Large intestine (tissue), 3 donors: ENCODE measurements at regions not wholly inside any gene's neighbourhood (a gene's known extent, or its start where the extent isn't known, plus 50 kb on each side); places are given as distances from the start of the nearest gene placed in this dataset.
"Not testable (repeated sequence)": the region's sequence is repeated elsewhere in the genome, so short reads cannot be mapped to it uniquely, and the experiment has no call there.

Experiments used
- DNase-seq, 2 donors: peaks; one replicate each; pipeline versions ENCODE4 v3.0.0 to v3.0.0-alpha.2; 2013
- H3K27ac ChIP-seq: one replicate; pipeline ENCODE4 v1.5.1; 2013; ENCODE audit warnings: low read length
- H3K27me3 ChIP-seq: 2 replicates; pipeline ENCODE4 v1.6.1; 2013; ENCODE audit warnings: low read length; ENCODE audit not compliant: control insufficient read depth, insufficient read depth
- H3K36me3 ChIP-seq: 2 replicates; pipeline ENCODE4 v1.6.1; 2013; ENCODE audit warnings: low read length; ENCODE audit not compliant: control insufficient read depth, insufficient read depth
- H3K4me1 ChIP-seq: one replicate; pipeline ENCODE4 v1.6.1; 2013; ENCODE audit warnings: low read length; ENCODE audit not compliant: control insufficient read depth, insufficient read depth
- H3K4me3 ChIP-seq: one replicate; pipeline ENCODE4 v1.5.1; 2013; ENCODE audit warnings: low read length
- H3K9me3 ChIP-seq: one replicate; pipeline ENCODE4 v1.6.1; 2013; ENCODE audit warnings: mild to moderate bottlenecking, low read depth, low read length, moderate library complexity; ENCODE audit not compliant: control insufficient read depth
- WGBS: methylation state at CpG from one replicate; pipeline ENCODE4 v1.1.5; 2013; ENCODE audit warnings: low lambda C conversion rate; ENCODE audit not compliant: insufficient coverage; 5-methylcytosine and 5-hydroxymethylcytosine counted together

DNA sequence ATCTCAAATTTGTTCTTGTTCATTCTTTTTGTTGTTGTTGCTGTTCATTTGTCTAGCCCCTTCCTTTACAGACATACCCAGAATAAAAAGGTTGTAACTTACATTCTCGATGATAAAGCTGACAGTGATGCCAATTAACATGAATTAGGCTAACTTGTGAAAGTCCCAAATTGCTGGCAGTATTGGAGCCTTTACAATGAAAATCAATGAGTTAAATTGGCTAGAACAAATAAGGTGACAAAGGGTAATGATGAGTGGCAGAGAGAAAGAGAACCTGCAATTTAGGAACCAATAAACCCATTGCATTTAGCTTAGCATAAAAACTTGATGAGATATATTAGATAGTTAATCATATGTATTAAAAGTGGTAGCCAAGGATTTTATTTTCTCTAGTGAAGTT, 521.0 kb downstream of the ADCYAP1 start:
- Histone ChIP-seq H3K36me3 (no peaks in the 10 kb centered on the region), H3K27me3 (no peaks in the 10 kb centered on the region), H3K4me3 (no peak overlapping the region), H3K4me1 (no peaks in the 10 kb centered on the region), H3K9me3 (no peaks in the 10 kb centered on the region), H3K27ac (no peak overlapping the region)
- no peak for DNase-seq
- 60% methylated on average over 1 of the region's 1 CpG for WGBS

DNA sequence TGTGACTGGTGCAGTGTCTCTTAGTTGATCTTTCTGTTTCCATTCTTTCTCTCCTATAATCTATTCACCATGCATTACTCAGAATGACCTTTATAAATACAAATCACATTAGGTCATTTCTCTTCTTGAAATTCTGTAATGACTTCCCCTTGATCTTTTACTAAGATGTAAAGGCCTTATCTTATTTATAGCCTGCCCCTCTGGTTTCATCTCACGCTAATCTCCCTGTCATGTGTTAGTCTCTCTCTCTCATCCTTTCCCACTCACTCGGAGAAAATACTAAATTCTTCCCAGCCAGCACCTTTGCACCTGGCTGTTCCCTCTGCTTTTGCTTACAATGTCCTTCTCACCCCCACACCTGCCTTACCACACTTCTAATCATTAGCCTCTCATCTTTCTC, 530.8 kb downstream of the ADCYAP1 start:
- no peaks in the 10 kb centered on the region for H3K27me3 ChIP-seq
- no CpG with 5 or more reads among the region's 2 CpGs for WGBS
- H3K36me3 ChIP-seq: no peaks in the 10 kb centered on the region
- no peaks in the 10 kb centered on the region for H3K9me3 ChIP-seq
- H3K4me3 ChIP-seq: no peak overlapping the region
- no peak for DNase-seq
- no peaks in the 10 kb centered on the region for H3K4me1 ChIP-seq
- H3K27ac ChIP-seq: no peak overlapping the region

DNA sequence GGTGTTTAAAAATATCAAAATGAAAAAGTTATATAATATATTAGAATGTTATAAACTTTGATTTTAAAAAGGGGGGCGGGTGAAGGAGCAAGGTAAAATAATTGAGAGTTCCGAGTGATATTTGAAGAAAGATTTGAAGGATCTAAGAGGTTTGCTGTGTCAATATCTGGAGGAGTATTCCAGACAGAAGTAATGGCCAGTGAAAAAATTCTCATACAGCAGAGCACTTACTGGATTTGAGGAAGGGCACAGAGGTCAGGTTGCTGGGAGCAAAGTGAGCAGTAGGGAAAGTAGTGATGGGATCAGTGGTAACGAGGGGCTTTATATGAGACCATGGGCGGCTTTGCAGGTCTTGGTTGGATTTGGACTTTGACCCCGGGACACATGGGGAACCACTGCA, 531.5 kb downstream of the ADCYAP1 start:
- H3K27me3 ChIP-seq: no peaks in the 10 kb centered on the region
- H3K27ac ChIP-seq: no peak overlapping the region
- no peaks in the 10 kb centered on the region for H3K9me3 ChIP-seq
- H3K36me3 ChIP-seq: no peaks in the 10 kb centered on the region
- H3K4me1 ChIP-seq: no peaks in the 10 kb centered on the region
- DNase-seq: no peak
- H3K4me3 ChIP-seq: no peak overlapping the region
- 58% methylated on average over 3 of the region's 5 CpGs for WGBS

DNA sequence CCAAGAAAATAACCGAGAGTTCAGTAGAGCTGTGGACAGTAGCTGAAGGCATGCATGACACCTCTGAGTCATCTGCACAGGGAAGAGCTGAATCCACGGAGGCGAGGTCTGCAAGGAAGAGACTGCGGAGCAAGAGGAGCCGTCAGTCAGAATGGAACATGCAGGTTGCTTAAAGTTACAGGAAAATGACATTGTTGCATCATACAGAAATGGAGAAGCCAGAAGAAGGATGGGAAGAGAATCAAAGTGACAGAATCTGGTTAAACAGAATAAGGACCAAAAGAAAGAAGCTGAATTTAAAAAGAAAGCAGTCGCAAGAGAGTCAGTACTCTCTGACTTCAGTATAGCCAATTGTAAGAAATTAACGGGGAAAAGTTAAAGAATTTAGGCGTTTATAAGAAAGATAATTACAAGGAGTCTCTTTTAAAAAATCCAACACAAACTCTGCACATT, 533.8 kb downstream of the ADCYAP1 start:
- DNase-seq: no peak
- WGBS: 92% methylated on average over 7 of the region's 8 CpGs
- H3K4me3 ChIP-seq: no peak overlapping the region

DNA sequence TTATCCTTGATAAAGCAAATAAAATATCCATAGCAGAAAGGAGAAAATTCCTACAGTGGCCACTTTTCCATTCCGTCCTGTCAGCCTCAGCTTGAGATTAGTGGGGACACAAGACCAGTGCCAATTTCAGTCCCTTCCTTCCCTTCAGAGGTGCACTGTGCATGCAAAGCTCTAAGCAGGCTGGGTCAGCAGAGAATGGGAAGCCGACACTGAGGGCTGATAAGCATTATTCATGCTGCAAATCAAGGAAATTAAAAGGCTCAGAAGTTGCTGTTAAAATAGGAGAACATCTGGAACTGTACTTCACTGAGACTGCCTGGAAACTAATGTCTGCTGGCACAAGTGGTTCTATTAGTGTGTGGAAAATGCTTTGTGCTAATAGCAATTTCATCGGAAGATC, 534.3 kb downstream of the ADCYAP1 start:
- Histone ChIP-seq H3K4me3 (no peak overlapping the region), H3K4me1 (no peaks in the 10 kb centered on the region), H3K36me3 (no peaks in the 10 kb centered on the region), H3K9me3 (no peaks in the 10 kb centered on the region), H3K27ac (no peak overlapping the region), H3K27me3 (no peaks in the 10 kb centered on the region)
- DNase-seq: no peak
- whole genome bisulfite sequencing: no CpG with 5 or more reads among the region's 3 CpGs

More for the DNA sequence above, 533.8 kb downstream of the ADCYAP1 start:
- no peaks in the 10 kb centered on the region for H3K27me3 ChIP-seq
- H3K27ac ChIP-seq: no peak overlapping the region
- H3K4me1 ChIP-seq: no peaks in the 10 kb centered on the region
- no peaks in the 10 kb centered on the region for H3K36me3 ChIP-seq
- H3K9me3 ChIP-seq: no peaks in the 10 kb centered on the region

DNA sequence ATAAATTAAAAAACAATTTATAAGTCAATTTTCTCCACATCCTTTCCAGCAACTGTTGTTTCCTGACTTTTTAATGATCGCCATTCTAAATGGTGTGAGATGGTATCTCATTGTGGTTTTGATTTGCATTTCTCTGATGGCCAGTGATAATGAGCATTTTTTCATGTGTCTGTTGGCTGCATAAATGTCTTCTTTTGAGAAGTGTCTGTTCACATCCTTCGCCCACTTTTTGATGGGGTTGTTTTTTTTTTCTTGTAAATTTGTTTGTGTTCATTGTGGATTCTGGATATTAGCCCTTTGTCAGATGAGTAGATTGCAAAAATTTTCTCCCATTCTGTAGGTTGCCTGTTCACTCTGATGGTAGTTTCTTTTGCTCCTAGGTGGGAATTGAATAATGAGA, 539.4 kb downstream of the ADCYAP1 start:
- H3K27ac ChIP-seq, DNase-seq, H3K9me3 ChIP-seq, H3K4me1 ChIP-seq, H3K27me3 ChIP-seq, H3K4me3 ChIP-seq, H3K36me3 ChIP-seq: not testable (repeated sequence)
- WGBS: no CpG with 5 or more reads among the region's 2 CpGs

DNA sequence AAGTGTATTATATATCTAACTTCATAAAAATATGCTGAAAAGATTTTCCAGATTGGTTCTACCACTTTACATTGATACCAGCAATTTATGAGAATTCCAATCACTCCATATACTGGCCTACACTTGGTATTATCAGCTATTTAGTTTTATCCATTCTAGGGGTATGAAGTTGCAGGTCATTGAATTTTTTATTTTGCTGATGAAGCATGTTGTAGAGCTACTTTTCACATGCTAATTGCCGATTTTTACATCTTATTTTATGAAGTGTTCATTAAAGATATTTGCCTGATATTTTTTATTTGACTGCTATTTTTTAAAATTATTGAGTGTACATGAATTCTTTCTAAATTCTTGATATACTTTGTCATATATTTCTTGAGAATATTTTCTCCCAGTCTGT, 542.1 kb downstream of the ADCYAP1 start:
- Histone ChIP-seq H3K27me3 (no peaks in the 10 kb centered on the region), H3K4me3 (no peak overlapping the region), H3K9me3 (no peaks in the 10 kb centered on the region), H3K27ac (no peak overlapping the region), H3K4me1 (no peaks in the 10 kb centered on the region), H3K36me3 (no peaks in the 10 kb centered on the region)
- 80% methylated on average over 1 of the region's 1 CpG for WGBS
- no peak for DNase-seq

DNA sequence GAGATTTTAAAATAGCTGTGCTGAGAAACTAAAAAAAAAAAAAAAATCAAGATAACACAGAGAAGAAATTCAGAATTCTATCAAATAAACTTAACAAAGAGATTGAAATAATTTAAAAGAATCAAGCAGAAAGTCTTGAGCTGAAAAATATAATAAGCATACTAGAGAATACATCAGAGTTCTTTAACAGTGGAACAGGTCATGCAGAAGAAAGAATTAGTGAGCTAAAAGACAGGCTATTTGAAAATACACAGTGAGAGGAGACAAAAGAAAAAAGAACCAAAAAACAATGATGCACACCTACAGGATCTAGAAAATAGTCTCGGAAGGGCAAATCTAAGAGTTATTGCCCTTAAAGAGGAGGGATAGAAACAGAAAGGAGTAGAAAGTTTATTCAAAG, 548.1 kb downstream of the ADCYAP1 start:
- Histone ChIP-seq H3K9me3 (no peaks in the 10 kb centered on the region), H3K27ac (no peak overlapping the region)
- WGBS: 50% methylated on average over 1 of the region's 1 CpG

DNA sequence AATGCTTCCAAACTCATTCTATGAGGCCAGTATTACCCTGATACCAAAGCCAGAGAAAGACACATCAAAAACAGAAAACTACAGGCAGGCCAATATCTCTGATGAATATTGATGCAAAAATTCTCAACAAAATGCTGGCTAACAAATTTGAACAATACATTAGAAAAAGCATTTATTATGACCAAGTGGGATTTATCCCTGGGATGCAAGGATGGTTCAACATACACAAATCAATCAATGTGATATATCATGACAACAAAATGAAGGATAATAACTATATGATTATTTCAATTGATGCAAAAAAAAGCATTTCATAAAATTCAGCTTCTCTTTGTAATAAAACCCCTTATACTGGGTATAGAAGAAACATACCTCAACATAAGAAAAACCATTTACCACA, 550.9 kb downstream of the ADCYAP1 start:
- Histone ChIP-seq H3K27ac (no peak overlapping the region), H3K4me3 (no peak overlapping the region), H3K36me3 (no peaks in the 10 kb centered on the region), H3K9me3 (no peaks in the 10 kb centered on the region), H3K27me3 (no peaks in the 10 kb centered on the region), H3K4me1 (no peaks in the 10 kb centered on the region)
- DNase-seq: no peak

More for the DNA sequence above, 548.1 kb downstream of the ADCYAP1 start:
- no peaks in the 10 kb centered on the region for H3K4me1 ChIP-seq
- no peaks in the 10 kb centered on the region for H3K36me3 ChIP-seq
- H3K27me3 ChIP-seq: no peaks in the 10 kb centered on the region
- no peak for DNase-seq
- H3K4me3 ChIP-seq: no peak overlapping the region

DNA sequence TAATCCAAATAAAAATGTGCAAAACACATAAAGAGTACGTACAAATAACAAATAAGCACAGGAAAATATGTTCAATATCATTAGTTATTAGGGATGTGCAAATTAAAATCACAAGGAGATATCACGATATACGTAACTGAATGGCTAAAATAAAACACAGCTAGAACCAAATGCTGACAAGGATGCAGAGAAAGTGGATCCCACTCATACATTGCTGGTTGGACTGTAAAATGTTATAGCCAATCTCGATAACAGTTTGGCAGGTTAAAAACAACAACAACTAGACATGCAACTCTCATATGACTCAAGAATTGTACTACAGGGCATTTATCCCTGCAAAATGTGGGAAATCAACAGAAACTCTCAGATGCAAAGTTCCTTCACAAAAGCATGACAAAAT, 553.9 kb downstream of the ADCYAP1 start:
- Histone ChIP-seq H3K27ac (no peak overlapping the region), H3K27me3 (no peaks in the 10 kb centered on the region), H3K36me3 (no peaks in the 10 kb centered on the region), H3K9me3 (no peaks in the 10 kb centered on the region), H3K4me3 (no peak overlapping the region), H3K4me1 (no peaks in the 10 kb centered on the region)
- 29% methylated on average over 1 of the region's 4 CpGs for WGBS
- no peak for DNase-seq

DNA sequence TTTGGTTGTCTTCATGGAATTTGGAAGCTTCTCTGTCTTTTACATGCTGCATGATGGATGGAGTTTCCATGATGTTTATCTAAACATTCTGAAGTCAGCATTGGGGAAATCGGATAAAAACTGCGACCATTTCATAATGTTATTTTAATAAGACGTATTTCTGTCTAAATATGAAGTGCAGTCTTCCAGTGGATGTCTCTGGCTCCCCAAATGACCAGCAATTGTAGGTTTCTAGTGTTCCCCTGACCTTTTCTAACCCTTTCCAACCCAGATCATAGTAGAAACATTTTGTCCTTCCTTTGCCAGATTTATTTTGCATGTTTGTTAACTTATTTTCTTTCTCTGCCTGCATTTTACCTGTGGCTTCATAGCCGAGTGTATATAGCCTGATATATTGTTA, 559.3 kb downstream of the ADCYAP1 start:
- Histone ChIP-seq H3K27ac (no peak overlapping the region), H3K9me3 (no peaks in the 10 kb centered on the region), H3K36me3 (no peaks in the 10 kb centered on the region), H3K4me3 (no peak overlapping the region), H3K27me3 (no peaks in the 10 kb centered on the region), H3K4me1 (no peaks in the 10 kb centered on the region)
- DNase-seq: no peak
- WGBS: 78% methylated on average over 3 of the region's 4 CpGs
